ENCODE measurements at regions not wholly inside any gene's neighbourhood (a gene's known extent, or its start where the extent isn't known, plus 50 kb on each side); places are given as distances from the start of the nearest gene placed in this dataset.

- H3K36me3 ChIP-seq (ENCODE audit: insufficient read depth, low read length) = no peaks in the 10 kb centered on the region
- CTCF ChIA-PET (ENCODE audit: unreplicated experiment) = interaction anchor here (0.9 kb wide), 1 partner anchor 1090 kb away, joined by 3 read pairs; no protein-coding TSS in a partner anchor
- POLR2A ChIA-PET = interaction anchor here (0.5 to 0.9 kb wide), 4 partner anchors 137 to 788 kb away, joined by 3 to 5 read pairs (median 3); no protein-coding TSS in a partner anchor
- no peaks in the 10 kb centered on the region for H3K9me2 ChIP-seq (ENCODE audit: insufficient read depth, low read length)
- no peaks in the 10 kb centered on the region for H3K4me1 ChIP-seq (ENCODE audit: insufficient read depth, low read length, poor library complexity, severe bottlenecking)
- H3K79me2 ChIP-seq (ENCODE audit: insufficient read depth, low read depth, low read length) = no peaks in the 10 kb centered on the region
- no peak overlapping the region for H3K4me3 ChIP-seq (ENCODE audit: low read depth, low read length, poor library complexity, severe bottlenecking)
- no TSS peak for BruUV-seq (replicated peaks)
- no peak overlapping the region for H2AFZ ChIP-seq (ENCODE audit: low read length)
- intact Hi-C loops (cut with micrococcal nuclease; ENCODE audit: unreplicated experiment) = loop anchor here (1.0 to 10.0 kb wide), 2 partner anchors 792 to 1089 kb away; no protein-coding TSS in a partner anchor
- no peaks in the 10 kb centered on the region for H3K9me3 ChIP-seq (ENCODE audit: low read length)
- H3K4me2 ChIP-seq (ENCODE audit: low read length) = no peak overlapping the region
- no peaks in the 10 kb centered on the region for H4K20me1 ChIP-seq (ENCODE audit: insufficient read depth, low read length)
- H3K27ac ChIP-seq (ENCODE audit: low read depth, low read length, poor library complexity, severe bottlenecking) = no peak overlapping the region
- no peak for TF ChIP-seq EZH2phosphoT487 (IDR thresholded peaks at IDR 0.05; ENCODE audit: borderline replicate concordance, low read depth, low read length)
- TF ChIP-seq CTCF (conservative IDR thresholded peaks at IDR 0.05; ENCODE audit: low read length) = peak; percentile 77
- peak; percentile 63 for DNase-seq (ENCODE audit: low spot score)
These were observed 521.3 kb upstream of the SEMA6D start for GRCh38 chr15:47196048-47196447.

GRCh38 chr15:47203993-47204392 lies 513.3 kb upstream of the SEMA6D start:
- TF ChIP-seq EZH2phosphoT487 (IDR thresholded peaks at IDR 0.05; ENCODE audit: borderline replicate concordance, low read depth, low read length) (no peak), CTCF (conservative IDR thresholded peaks at IDR 0.05; ENCODE audit: low read length) (no peak)
- BruUV-seq (replicated peaks) = no TSS peak

DNA sequence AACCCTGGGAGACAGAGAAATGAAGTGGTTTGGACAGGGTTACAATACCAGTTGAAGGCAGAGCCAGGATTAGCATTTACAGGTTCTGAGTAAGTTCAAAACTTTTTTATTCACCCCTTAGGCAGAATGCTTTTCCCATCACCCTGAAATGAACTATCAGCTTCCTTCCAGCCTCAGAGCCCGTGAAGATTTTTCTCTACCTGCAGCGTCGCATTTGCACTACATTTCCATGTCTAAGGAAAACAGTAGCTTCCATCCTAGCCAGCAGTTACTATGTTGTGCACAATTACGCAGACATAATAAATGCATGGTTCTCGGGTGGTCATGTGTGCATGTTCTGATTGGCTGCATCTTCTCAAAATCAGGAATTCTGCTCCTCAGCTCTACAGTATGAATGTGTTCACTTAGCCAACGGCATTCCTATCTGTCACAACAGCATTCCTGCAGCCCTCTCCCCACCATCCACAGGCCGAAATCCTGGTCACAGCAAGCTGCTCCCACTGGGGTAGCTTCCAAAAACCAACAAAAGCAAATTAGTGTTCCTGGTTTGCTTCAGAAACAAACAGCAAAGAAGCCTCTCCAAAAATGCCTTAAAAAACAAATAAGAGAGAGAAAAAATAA lies 510.8 kb upstream of the SEMA6D start:
- H3K27ac ChIP-seq (ENCODE audit: low read depth, low read length, poor library complexity, severe bottlenecking) = no peak overlapping the region
- intact Hi-C loops (cut with micrococcal nuclease; ENCODE audit: unreplicated experiment) = no loop called here
- no TSS peak for BruUV-seq (replicated peaks)
- TF ChIP-seq CTCF (conservative IDR thresholded peaks at IDR 0.05; ENCODE audit: low read length) (no peak), EZH2phosphoT487 (IDR thresholded peaks at IDR 0.05; ENCODE audit: borderline replicate concordance, low read depth, low read length) (no peak)
- H3K4me1 ChIP-seq (ENCODE audit: insufficient read depth, low read length, poor library complexity, severe bottlenecking) = no peaks in the 10 kb centered on the region
- H3K9me3 ChIP-seq (ENCODE audit: low read length) = no peaks in the 10 kb centered on the region
- ChIA-PET CTCF (ENCODE audit: unreplicated experiment) (no interaction called here), POLR2A (no interaction called here)
- no peak overlapping the region for H3K4me3 ChIP-seq (ENCODE audit: low read depth, low read length, poor library complexity, severe bottlenecking)
- DNase-seq (ENCODE audit: low spot score) = no peak
- H4K20me1 ChIP-seq (ENCODE audit: insufficient read depth, low read length) = no peaks in the 10 kb centered on the region
- H3K36me3 ChIP-seq (ENCODE audit: insufficient read depth, low read length) = no peaks in the 10 kb centered on the region
- no peaks in the 10 kb centered on the region for H3K79me2 ChIP-seq (ENCODE audit: insufficient read depth, low read depth, low read length)
- no peak overlapping the region for H2AFZ ChIP-seq (ENCODE audit: low read length)
- no peak overlapping the region for H3K4me2 ChIP-seq (ENCODE audit: low read length)
- H3K9me2 ChIP-seq (ENCODE audit: insufficient read depth, low read length) = no peaks in the 10 kb centered on the region

More at GRCh38 chr15:47203993-47204392, 513.3 kb upstream of the SEMA6D start:
- H3K36me3 ChIP-seq (ENCODE audit: insufficient read depth, low read length) = no peaks in the 10 kb centered on the region
- H3K9me2 ChIP-seq (ENCODE audit: insufficient read depth, low read length) = no peaks in the 10 kb centered on the region
- no peak overlapping the region for H3K4me3 ChIP-seq (ENCODE audit: low read depth, low read length, poor library complexity, severe bottlenecking)
- ChIA-PET POLR2A (no interaction called here), CTCF (ENCODE audit: unreplicated experiment) (no interaction called here)
- no peaks in the 10 kb centered on the region for H4K20me1 ChIP-seq (ENCODE audit: insufficient read depth, low read length)
- no peak for DNase-seq (ENCODE audit: low spot score)
- no peaks in the 10 kb centered on the region for H3K9me3 ChIP-seq (ENCODE audit: low read length)
- H3K27ac ChIP-seq (ENCODE audit: low read depth, low read length, poor library complexity, severe bottlenecking) = no peak overlapping the region
- H3K4me2 ChIP-seq (ENCODE audit: low read length) = no peak overlapping the region
- no peaks in the 10 kb centered on the region for H3K79me2 ChIP-seq (ENCODE audit: insufficient read depth, low read depth, low read length)
- no peaks in the 10 kb centered on the region for H3K4me1 ChIP-seq (ENCODE audit: insufficient read depth, low read length, poor library complexity, severe bottlenecking)
- intact Hi-C loops (cut with micrococcal nuclease; ENCODE audit: unreplicated experiment) = no loop called here
- no peak overlapping the region for H2AFZ ChIP-seq (ENCODE audit: low read length)

Data from OCI-LY7 (cell line).